Omental fat pad (tissue), 3 donors: ENCODE measurements at regions not wholly inside any gene's neighbourhood (a gene's known extent, or its start where the extent isn't known, plus 50 kb on each side); places are given as distances from the start of the nearest gene placed in this dataset.
"Not testable (repeated sequence)": the region's sequence is repeated elsewhere in the genome, so short reads cannot be mapped to it uniquely, and the experiment has no call there.

Experiments used
- ATAC-seq: fragments of 150-250 bp; one replicate; pipeline ENCODE4 v1.9.1; 2016; ENCODE audit warnings: mild to moderate bottlenecking, moderate library complexity; ENCODE audit not compliant: low FRiP score
- DNase-seq: peaks from one replicate; pipeline ENCODE4 v3.0.0-alpha.2; 2019; ENCODE audit warnings: low spot score
- TF ChIP-seq, protein P1 (sequence below), 3 donors: fragments of 450-650 bp; IDR thresholded peaks; one replicate each; pipeline ENCODE4 v1.5.1; 2016 to 2017; ENCODE audit warnings: antibody characterized with exemption in 3 of 3, mild to moderate bottlenecking in 3 of 3, moderate library complexity in 2 of 3

DNA sequence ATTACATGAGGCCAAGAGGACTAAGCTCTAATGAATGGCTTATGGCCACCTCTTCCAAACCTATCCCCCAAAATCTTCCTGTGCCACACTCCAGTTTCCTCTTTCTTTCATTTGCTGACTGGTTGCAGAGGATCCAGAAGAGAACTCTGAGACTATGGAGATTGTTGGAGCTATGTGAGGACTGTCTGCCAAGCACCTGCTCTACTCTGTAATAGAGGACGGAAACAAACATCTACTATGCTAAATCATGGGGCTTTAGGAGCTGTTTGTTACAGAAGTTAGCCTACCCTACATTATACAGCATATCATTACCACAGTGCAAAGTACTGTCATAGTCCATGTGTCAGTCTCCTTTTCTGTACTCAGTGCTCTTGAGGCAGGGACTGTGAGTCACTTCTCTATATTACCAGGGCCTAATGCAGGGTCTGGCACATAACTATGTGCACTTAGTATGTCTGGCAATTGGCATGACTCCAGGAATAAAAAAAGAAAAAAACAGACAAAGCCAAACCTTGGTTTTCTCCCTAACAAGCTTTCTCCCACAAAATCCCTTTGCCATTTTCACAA is 95.1 kb downstream of the RPAP3 start:
- ATAC-seq (no peak), DNase-seq (no peak)
- TF ChIP-seq, protein P1, sequence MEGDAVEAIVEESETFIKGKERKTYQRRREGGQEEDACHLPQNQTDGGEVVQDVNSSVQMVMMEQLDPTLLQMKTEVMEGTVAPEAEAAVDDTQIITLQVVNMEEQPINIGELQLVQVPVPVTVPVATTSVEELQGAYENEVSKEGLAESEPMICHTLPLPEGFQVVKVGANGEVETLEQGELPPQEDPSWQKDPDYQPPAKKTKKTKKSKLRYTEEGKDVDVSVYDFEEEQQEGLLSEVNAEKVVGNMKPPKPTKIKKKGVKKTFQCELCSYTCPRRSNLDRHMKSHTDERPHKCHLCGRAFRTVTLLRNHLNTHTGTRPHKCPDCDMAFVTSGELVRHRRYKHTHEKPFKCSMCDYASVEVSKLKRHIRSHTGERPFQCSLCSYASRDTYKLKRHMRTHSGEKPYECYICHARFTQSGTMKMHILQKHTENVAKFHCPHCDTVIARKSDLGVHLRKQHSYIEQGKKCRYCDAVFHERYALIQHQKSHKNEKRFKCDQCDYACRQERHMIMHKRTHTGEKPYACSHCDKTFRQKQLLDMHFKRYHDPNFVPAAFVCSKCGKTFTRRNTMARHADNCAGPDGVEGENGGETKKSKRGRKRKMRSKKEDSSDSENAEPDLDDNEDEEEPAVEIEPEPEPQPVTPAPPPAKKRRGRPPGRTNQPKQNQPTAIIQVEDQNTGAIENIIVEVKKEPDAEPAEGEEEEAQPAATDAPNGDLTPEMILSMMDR (IDR thresholded peaks at IDR 0.05): no peak

DNA sequence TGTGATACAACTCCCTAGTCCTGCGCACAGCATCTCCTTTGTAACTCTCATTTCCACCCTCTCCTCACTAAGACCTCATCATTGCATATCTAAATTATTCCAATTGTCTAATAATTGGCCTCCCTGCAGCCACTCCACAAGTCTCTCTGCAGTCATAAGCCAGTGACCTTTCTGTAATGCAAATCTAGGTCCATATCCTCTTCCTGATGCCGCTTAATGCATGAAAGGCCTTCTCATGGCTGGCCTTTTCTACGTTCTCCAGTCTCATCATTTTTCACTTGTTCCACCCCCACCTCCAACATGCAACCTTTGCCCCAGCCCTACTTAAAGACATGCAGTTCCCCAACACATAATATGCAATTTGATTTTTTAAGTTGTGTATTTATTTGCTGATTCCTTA is 96.0 kb downstream of the RPAP3 start:
- TF ChIP-seq, protein P1 (IDR thresholded peaks at IDR 0.05): no peak
- no peak for ATAC-seq

DNA sequence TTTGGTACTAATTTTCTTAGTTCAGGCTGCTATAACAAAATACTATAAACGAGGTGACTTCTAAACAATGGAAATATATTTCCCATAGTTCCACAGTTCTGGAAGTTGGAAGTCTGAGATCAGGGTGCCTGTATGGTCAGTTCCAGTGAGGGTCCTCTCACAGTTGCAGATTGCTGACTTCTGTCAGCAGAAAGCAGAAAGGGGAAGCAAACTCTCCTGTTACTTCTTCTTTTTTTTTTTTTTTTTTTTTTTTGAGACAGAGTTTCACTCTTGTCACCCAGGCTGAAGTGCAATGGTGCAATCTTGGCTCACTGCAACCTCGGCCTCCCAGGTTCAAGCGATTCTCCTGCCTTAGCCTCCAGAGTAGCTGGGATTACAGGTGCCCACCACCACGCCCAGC is 97.2 kb downstream of the RPAP3 start:
- not testable (repeated sequence) for DNase-seq, ATAC-seq

More for the DNA sequence above, 96.0 kb downstream of the RPAP3 start:
- DNase-seq: no peak

DNA sequence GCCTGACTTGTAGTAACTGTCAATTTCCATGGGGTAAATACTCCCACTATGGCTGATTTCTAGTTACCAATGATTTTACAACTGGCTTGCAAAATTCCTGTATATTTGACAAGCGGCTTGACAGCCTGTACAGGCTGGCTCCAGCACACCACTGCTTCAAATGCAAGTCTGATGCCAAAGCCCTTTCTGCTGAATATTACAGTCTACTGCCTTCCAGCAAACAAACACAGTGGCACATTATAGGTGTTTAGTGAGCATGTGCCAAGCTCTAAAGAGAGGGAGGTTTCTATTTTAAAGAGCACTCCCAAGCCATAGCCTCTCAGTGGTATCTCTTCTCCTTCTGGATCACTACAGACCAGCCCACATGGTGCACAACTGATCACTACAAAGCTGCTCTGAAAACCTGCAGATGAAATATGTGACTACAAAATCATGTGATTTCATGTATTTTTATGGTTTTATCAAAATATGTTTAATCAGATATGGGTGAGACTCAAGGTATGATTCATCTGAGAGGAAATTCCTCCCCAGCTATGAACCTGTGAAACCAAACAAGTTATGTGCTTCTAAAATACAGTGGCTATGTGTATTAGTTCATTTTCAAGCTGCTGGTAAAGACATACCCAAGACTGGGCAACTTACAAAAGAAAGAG is 101.5 kb downstream of the RPAP3 start:
- no peak for ATAC-seq
- no peak for DNase-seq
- TF ChIP-seq, protein P1 (IDR thresholded peaks at IDR 0.05): no peak

DNA sequence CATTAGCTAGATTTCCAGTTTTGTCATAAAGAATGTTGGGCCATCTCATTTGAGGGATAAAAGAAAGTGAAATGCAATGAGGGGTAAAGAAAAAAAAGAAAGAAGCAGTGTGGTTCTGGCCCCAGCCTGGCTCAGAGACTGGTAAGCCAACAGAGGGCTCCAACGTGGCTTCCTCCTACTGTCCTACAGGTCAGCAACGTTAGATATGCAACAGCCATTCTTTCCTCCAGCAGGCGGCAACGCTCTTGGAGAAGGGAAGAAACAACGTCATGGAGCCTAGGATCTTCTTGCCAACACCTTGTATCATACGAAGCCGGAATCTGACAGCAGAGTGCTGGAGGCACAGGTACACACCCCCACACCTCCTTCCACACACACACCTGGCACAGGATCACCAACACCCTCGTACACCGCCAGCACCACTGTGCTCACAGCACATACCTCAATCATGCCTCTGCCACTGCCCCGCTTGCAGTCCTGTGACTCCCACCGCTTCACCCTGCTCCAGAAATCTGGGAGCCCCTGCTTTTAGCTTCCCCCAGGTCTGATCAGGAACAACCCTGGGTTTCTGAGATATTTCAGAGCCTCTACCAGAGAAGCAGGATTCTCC is 102.8 kb downstream of the RPAP3 start:
- ATAC-seq: no peak
- TF ChIP-seq, protein P1 (IDR thresholded peaks at IDR 0.05): no peak
- no peak for DNase-seq

DNA sequence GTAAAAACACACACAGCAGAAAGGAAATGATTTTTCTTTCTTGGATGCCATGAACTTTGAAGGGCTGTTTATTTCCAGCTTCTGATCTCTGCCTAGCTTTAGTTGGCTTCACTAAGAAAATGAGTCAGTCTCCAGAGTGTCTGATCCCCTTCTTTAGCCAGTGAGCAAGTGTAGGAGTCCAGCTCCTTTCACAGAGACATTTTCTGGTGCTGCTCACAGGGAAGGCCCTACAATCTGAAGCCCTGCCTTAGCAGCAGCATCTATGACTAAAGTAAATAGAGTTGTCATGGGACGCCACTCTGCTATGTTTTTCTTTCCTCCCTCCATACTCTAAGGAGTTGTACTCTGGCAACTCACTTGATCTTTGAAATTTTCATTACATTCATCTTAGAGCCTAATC is 103.5 kb downstream of the RPAP3 start:
- DNase-seq (no peak), ATAC-seq (no peak)
- TF ChIP-seq, protein P1 (IDR thresholded peaks at IDR 0.05): no peak

DNA sequence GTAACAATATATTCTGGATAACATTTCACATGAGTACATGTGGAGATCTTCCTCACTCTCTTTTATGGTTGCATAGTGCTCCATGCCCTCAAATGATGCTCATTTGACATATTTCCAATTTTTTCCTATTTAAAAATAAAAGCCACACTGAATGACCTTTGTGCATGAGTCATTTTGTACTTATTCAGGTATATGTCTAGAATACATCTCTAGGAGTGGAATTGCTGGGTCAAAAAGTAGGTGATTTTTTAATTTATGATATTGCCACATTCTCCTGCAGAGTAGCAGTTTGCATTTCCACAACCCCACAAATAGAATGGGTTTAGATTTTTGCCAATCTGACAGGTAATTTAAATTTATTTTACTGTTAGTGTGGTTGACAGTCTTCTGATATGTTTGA is 104.8 kb downstream of the RPAP3 start:
- ATAC-seq: no peak
- TF ChIP-seq, protein P1 (IDR thresholded peaks at IDR 0.05): no peak

More for the DNA sequence above, 104.8 kb downstream of the RPAP3 start:
- DNase-seq: no peak
